SH-SY5Y (cell line): ENCODE measurements at regions not wholly inside any gene's neighbourhood (a gene's known extent, or its start where the extent isn't known, plus 50 kb on each side); places are given as distances from the start of the nearest gene placed in this dataset.

ENCODE experiments used
- GATA2 ChIP-seq: IDR thresholded peaks from 2 replicates; pipeline ENCODE4 v1.6.1; 2011; ENCODE audit warnings: mild to moderate bottlenecking, low read depth, low read length
- GATA3 ChIP-seq: IDR thresholded peaks from 2 replicates; pipeline ENCODE4 v1.6.1; 2011; ENCODE audit warnings: low read depth, mild to moderate bottlenecking, low read length, moderate library complexity

DNA sequence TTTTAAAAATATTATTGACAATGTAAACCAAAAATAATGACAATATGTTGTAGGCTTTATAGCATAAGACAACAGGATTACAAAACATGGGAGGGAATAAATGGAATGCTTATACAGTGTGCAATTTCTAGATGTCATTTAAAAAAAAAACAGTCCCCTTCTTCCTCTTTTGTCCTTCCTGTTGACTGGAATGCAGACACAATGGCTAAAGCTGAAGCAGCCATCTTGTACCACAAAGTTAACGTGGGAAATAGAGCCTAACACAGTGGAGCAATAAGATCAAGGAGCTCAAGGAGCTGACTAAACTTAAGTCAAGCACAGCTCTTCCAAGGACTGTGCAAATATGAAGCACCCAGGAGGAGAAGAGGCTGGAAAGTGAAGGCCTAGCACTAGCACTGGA is 208.1 kb downstream of the ARHGAP12 start:
- TF ChIP-seq GATA2: no peak
- TF ChIP-seq GATA3: no peak
